Caco-2 (cell line): ENCODE measurements at regions not wholly inside any gene's neighbourhood (a gene's known extent, or its start where the extent isn't known, plus 50 kb on each side); places are given as distances from the start of the nearest gene placed in this dataset.

Source experiments
- BruUV-seq: library from RNA; stranded (reverse); fragments of 400-500 nt; replicated peaks from 2 replicates; lab custom pipeline; 2021; lab: Mats Ljungman, UMichigan
- CTCF ChIA-PET: fragments of 300-600 bp; sonication (Branson Sonifier 250); formaldehyde crosslinking; loops from one replicate; lab custom pipeline; 2022; ENCODE audit warnings: antibody characterized with exemption; lab: Charles Lee
- POLR2A ChIA-PET: fragments of 300-600 bp; sonication (Branson Sonifier 250); formaldehyde crosslinking; loops from one replicate; lab custom pipeline; 2022; ENCODE audit warnings: antibody characterized with exemption; lab: Charles Lee
- DNase-seq, 2 experiments: peaks; one replicate each; pipeline versions ENCODE4 v3.0.0 to v3.0.0-alpha.2; 2020 to 2022
- H3K27me3 ChIP-seq: replicated peaks from 2 replicates; pipeline ENCODE4 v1.6.0; 2011; ENCODE audit warnings: low read length; ENCODE audit not compliant: control insufficient read depth, insufficient read depth
- H3K36me3 ChIP-seq: 2 replicates; pipeline ENCODE4 v1.5.1; 2011; ENCODE audit warnings: low read length; ENCODE audit not compliant: control insufficient read depth, insufficient read depth
- H3K4me1 ChIP-seq: fragments of 250-450 bp; sonication (Bioruptor Pico); 2 replicates; pipeline ENCODE4 v1.5.1; 2020; ENCODE audit warnings: mild to moderate bottlenecking
- H3K4me3 ChIP-seq: 2 replicates; pipeline ENCODE4 v1.5.1; 2011; ENCODE audit warnings: low read depth, mild to moderate bottlenecking, control low read depth, low read length
- H3K9me3 ChIP-seq: fragments of 250-450 bp; sonication (Bioruptor Pico); 2 replicates; pipeline ENCODE4 v1.5.1; 2020; ENCODE audit warnings: mild to moderate bottlenecking, moderate library complexity
- H3K27ac Mint-ChIP-seq: one replicate; pipeline ENCODE4 v1.8.0; 2022; ENCODE audit warnings: mixed read lengths; ENCODE audit not compliant: unreplicated experiment
- H3K27me3 Mint-ChIP-seq: one replicate; pipeline ENCODE4 v1.8.0; 2022; ENCODE audit warnings: mixed read lengths; ENCODE audit not compliant: insufficient read depth, unreplicated experiment
- H3K36me3 Mint-ChIP-seq: one replicate; pipeline ENCODE4 v1.8.0; 2022; ENCODE audit warnings: mild to moderate bottlenecking, mixed read lengths; ENCODE audit not compliant: insufficient read depth, unreplicated experiment
- H3K4me1 Mint-ChIP-seq: one replicate; pipeline ENCODE4 v1.8.0; 2022; ENCODE audit warnings: low read depth, mixed read lengths; ENCODE audit not compliant: unreplicated experiment
- H3K4me3 Mint-ChIP-seq: one replicate; pipeline ENCODE4 v1.8.0; 2022; ENCODE audit warnings: mild to moderate bottlenecking, moderate library complexity, mixed read lengths; ENCODE audit not compliant: unreplicated experiment
- H3K9me3 Mint-ChIP-seq: one replicate; pipeline ENCODE4 v1.8.0; 2022; ENCODE audit warnings: mixed read lengths; ENCODE audit not compliant: unreplicated experiment
- intact Hi-C: fragments of 100-400 bp; cut with micrococcal nuclease; formaldehyde crosslinking; loops from one replicate; pipeline ENCODE4 v1.10.0; 2022; ENCODE audit not compliant: unreplicated experiment
- TF ChIP-seq, protein P1 (sequence below), 2 experiments: fragments of 200-600 bp in 1 of 2; IDR thresholded peaks; 1 replicate in 1 of 2; 2 replicates in 1 of 2; pipeline versions ENCODE4 v1.5.1 to v1.8.0; 2011 to 2022; ENCODE audit warnings: antibody characterized with exemption in 1 of 2, control low read depth in 1 of 2, inconsistent platforms in 1 of 2, low read depth in 1 of 2, low read length in 1 of 2, mild to moderate bottlenecking in 1 of 2, moderate library complexity in 1 of 2; ENCODE audit not compliant: insufficient read depth in 1 of 2, severe bottlenecking in 1 of 2, unreplicated experiment in 1 of 2

DNA sequence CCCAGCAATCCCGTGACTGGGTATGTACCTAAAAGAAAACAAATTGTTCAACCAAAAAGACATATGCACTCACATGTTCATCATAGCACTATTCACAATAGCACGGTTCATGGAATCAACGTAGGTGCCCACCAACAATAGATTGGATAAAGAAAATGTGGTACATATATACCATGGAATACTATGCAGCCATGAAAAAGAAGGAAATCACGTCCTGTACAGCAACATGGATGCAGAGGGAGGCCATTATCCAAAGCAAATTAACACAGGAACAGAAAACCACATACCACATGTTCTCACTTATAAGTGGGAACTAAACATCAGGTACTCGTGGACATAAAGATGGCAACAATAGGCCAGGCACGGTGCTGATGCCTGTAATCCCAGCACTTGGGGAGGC, 207.9 kb upstream of the TNP1 start:
- H3K36me3 ChIP-seq, result no peaks in the 10 kb centered on the region
- DNase-seq, result no peak
- Mint-ChIP-seq H3K36me3 (no peaks in the 10 kb centered on the region), H3K4me3 (no peak overlapping the region), H3K27ac (no peak overlapping the region), H3K27me3 (peaks cover 3% of the 10 kb centered on the region), H3K4me1 (peaks cover 6% of the 10 kb centered on the region), H3K9me3 (no peaks in the 10 kb centered on the region)
- CTCF ChIA-PET, result no interaction called here
- H3K4me1 ChIP-seq, result no peaks in the 10 kb centered on the region
- H3K4me3 ChIP-seq, result no peak overlapping the region
- POLR2A ChIA-PET, result no interaction called here
- intact Hi-C loops, result no loop called here
- no peaks in the 10 kb centered on the region for H3K27me3 ChIP-seq
- no TSS peak for BruUV-seq
- TF ChIP-seq, protein P1, sequence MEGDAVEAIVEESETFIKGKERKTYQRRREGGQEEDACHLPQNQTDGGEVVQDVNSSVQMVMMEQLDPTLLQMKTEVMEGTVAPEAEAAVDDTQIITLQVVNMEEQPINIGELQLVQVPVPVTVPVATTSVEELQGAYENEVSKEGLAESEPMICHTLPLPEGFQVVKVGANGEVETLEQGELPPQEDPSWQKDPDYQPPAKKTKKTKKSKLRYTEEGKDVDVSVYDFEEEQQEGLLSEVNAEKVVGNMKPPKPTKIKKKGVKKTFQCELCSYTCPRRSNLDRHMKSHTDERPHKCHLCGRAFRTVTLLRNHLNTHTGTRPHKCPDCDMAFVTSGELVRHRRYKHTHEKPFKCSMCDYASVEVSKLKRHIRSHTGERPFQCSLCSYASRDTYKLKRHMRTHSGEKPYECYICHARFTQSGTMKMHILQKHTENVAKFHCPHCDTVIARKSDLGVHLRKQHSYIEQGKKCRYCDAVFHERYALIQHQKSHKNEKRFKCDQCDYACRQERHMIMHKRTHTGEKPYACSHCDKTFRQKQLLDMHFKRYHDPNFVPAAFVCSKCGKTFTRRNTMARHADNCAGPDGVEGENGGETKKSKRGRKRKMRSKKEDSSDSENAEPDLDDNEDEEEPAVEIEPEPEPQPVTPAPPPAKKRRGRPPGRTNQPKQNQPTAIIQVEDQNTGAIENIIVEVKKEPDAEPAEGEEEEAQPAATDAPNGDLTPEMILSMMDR (IDR thresholded peaks at IDR 0.05; ENCODE audit: insufficient read depth in 1 of 2, low read depth in 1 of 2, low read length in 1 of 2, severe bottlenecking in 1 of 2, unreplicated experiment in 1 of 2), result no peak
- no peaks in the 10 kb centered on the region for H3K9me3 ChIP-seq

DNA sequence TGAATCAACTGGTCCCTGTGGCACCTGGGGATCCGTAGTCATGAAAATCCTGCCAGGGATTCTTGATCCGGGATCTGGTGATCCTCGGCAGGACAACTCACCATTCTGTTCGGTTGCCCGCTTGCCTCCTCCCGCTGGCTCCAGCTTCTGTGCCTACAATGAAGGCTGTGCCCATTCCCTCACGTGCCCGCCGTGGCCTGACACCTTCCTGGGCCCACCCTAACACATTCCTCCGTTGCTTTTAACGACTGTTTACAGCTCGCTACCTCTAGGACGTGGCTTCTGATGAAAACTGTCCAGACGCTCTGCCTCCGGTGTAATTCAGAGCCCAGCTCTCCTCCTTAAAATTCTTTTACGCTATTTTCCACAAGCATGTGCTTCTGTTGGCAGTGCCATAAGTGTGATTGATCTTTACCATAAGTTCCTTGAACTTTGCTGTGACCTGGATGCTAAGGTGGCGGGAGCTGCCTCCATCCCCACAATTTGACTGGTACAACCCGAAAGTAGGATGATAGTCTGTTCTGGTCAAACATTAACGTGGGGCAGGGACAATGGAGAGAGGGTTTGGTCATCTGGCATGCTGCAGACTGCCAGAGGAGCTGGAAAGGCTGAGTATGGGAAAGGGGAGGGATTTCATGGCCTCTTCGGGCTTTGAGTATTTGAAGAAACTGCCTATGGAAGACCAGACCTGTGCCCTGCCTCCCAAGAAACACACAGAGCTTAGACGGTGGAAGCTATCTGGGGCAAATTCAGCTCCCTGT, 206.8 kb upstream of the TNP1 start:
- BruUV-seq, result no TSS peak

DNA sequence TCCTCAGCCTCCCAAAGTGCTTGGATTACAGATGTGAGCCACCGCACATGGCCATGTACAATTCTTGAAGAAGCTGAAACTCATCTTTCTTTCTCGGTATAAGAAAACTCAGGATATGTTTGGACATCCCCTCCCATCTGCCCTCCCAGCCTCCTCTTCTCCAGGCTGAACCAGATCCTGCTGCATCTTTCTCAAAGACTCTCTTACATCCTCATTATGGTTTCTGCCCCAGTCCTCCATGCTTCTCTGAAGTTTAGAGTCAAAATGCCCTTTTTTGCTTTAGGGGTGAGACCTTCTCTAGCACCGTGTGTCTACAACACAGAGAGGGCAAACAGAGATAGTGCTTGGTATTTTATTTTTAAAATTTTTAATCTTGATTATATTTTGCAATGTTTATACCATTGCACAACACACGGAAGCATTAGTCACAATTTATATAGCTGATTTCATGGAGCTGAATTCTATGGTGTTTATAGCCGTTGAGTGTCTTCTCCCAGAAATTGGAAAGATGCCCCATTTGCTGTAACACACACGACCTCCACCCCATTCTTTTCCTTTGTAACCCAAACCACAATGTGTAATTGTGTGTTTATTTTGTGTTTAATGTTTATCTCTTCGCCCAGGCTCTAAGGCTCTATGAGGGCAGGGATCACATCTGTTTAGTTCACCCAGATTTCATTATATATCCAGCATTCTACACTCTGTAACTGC, 206.0 kb upstream of the TNP1 start:
- Mint-ChIP-seq H3K4me1 (peaks cover 6% of the 10 kb centered on the region), H3K9me3 (no peaks in the 10 kb centered on the region), H3K27me3 (peaks cover 3% of the 10 kb centered on the region), H3K4me3 (no peak overlapping the region), H3K27ac (no peak overlapping the region), H3K36me3 (no peaks in the 10 kb centered on the region)
- TF ChIP-seq, protein P1 (IDR thresholded peaks at IDR 0.05; ENCODE audit: insufficient read depth in 1 of 2, low read depth in 1 of 2, low read length in 1 of 2, severe bottlenecking in 1 of 2, unreplicated experiment in 1 of 2), result no peak
- no peak overlapping the region for H3K4me3 ChIP-seq
- no peaks in the 10 kb centered on the region for H3K9me3 ChIP-seq
- no peak for DNase-seq
- POLR2A ChIA-PET, result no interaction called here
- no peaks in the 10 kb centered on the region for H3K4me1 ChIP-seq
- intact Hi-C loops, result no loop called here
- no peaks in the 10 kb centered on the region for H3K36me3 ChIP-seq
- BruUV-seq, result no TSS peak
- no peaks in the 10 kb centered on the region for H3K27me3 ChIP-seq
- CTCF ChIA-PET, result interaction anchor here (0.6 kb wide), 1 partner anchor 36 kb away, joined by 3 read pairs; no protein-coding TSS in a partner anchor

More for the DNA sequence above, 206.8 kb upstream of the TNP1 start:
- DNase-seq, result no peak
- H3K4me3 ChIP-seq, result no peak overlapping the region
- no peaks in the 10 kb centered on the region for H3K4me1 ChIP-seq
- H3K27me3 ChIP-seq, result no peaks in the 10 kb centered on the region
- H3K36me3 ChIP-seq, result no peaks in the 10 kb centered on the region
- no peaks in the 10 kb centered on the region for H3K9me3 ChIP-seq
- CTCF ChIA-PET, result interaction anchor here (0.6 kb wide), 1 partner anchor 35 kb away, joined by 3 read pairs; no protein-coding TSS in a partner anchor
- Mint-ChIP-seq H3K36me3 (no peaks in the 10 kb centered on the region), H3K27ac (no peak overlapping the region), H3K4me1 (peaks cover 6% of the 10 kb centered on the region), H3K9me3 (no peaks in the 10 kb centered on the region), H3K27me3 (peaks cover 3% of the 10 kb centered on the region), H3K4me3 (no peak overlapping the region)
- TF ChIP-seq, protein P1 (IDR thresholded peaks at IDR 0.05; ENCODE audit: insufficient read depth in 1 of 2, low read depth in 1 of 2, low read length in 1 of 2, severe bottlenecking in 1 of 2, unreplicated experiment in 1 of 2), result no peak
- intact Hi-C loops, result no loop called here
- POLR2A ChIA-PET, result no interaction called here
